AG09319 (cell line): ENCODE measurements at regions not wholly inside any gene's neighbourhood (a gene's known extent, or its start where the extent isn't known, plus 50 kb on each side); places are given as distances from the start of the nearest gene placed in this dataset.

Source experiments
- DNase-seq: peaks from one replicate; pipeline ENCODE4 v3.0.0-alpha.2; 2010; ENCODE audit warnings: low read depth; ENCODE audit errors: extremely low read depth
- TF ChIP-seq, protein P1 (sequence below): IDR thresholded peaks from 2 replicates; pipeline ENCODE4 v1.5.1; 2011; ENCODE audit warnings: low read depth, mild to moderate bottlenecking, inconsistent platforms, low read length, moderate library complexity

- no peak for DNase-seq
These were observed 69.8 kb upstream of the WAC start for GRCh38 chr10:28463141-28463540.

GRCh38 chr10:28463676-28464395, 69.1 kb upstream of the WAC start:
- DNase-seq = no peak
- TF ChIP-seq, protein P1, sequence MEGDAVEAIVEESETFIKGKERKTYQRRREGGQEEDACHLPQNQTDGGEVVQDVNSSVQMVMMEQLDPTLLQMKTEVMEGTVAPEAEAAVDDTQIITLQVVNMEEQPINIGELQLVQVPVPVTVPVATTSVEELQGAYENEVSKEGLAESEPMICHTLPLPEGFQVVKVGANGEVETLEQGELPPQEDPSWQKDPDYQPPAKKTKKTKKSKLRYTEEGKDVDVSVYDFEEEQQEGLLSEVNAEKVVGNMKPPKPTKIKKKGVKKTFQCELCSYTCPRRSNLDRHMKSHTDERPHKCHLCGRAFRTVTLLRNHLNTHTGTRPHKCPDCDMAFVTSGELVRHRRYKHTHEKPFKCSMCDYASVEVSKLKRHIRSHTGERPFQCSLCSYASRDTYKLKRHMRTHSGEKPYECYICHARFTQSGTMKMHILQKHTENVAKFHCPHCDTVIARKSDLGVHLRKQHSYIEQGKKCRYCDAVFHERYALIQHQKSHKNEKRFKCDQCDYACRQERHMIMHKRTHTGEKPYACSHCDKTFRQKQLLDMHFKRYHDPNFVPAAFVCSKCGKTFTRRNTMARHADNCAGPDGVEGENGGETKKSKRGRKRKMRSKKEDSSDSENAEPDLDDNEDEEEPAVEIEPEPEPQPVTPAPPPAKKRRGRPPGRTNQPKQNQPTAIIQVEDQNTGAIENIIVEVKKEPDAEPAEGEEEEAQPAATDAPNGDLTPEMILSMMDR = no peak

More at GRCh38 chr10:28463141-28463540, 69.8 kb upstream of the WAC start:
- TF ChIP-seq, protein P1 = no peak

DNA sequence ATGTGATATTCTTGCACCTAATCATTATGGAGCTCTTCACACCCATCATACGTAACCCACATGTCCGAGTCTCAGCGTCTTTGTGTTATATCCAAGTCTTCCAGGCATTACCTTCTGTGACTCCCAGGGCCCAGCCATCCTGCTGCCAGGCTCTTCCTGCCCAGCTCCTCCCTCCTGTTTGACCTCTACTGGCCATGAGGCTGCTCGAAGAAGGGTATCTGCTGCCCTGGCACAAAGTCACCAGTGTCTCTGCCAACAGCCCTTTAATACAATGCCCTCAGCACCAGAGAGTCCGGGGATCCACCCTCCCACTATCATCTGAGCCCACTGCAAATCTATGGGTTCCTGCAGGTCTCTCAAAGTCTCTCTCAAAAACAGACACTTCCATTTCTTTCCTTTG, 65.3 kb upstream of the WAC start:
- no peak for DNase-seq
- TF ChIP-seq, protein P1 = no peak

GRCh38 chr10:28468707-28469483, 64.0 kb upstream of the WAC start:
- TF ChIP-seq, protein P1 = no peak
- no peak for DNase-seq

DNA sequence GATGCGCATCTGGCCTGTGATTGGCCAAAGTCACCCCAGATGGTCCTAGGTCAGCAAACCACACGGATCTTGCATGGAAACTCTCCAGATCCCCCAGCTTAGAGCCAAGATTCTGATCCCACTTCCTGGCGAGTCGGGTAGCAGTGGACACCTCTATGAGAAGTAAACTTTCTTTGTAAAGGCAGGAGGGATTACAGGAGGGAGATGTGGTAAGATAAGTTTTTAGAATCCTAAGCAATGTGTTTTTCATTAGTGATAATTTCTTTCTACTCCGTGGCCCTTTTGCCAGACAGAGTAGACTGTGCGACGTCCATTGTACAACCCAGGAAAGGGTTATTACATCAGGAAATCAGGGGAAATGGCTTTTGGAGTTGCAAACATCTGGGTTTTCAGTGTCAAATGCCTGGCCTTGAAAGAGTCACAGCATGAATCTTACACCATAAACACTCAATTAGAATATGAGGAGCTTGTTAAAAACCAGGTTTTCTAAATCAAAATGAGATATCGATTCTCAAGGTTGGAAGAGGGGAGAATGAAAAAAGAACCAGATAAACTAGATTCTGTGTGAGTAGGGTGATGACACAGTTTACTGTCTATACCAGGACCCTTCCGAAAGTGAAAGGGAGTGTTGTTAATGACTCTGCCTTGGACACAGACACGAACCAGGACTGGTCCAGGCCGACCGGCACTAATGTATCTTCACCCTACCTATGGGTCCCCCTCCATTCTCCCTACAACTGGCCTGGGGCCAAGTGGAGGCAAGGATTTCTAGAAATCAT, 61.9 kb upstream of the WAC start:
- peak; percentile 16 for DNase-seq
- TF ChIP-seq, protein P1 = no peak

DNA sequence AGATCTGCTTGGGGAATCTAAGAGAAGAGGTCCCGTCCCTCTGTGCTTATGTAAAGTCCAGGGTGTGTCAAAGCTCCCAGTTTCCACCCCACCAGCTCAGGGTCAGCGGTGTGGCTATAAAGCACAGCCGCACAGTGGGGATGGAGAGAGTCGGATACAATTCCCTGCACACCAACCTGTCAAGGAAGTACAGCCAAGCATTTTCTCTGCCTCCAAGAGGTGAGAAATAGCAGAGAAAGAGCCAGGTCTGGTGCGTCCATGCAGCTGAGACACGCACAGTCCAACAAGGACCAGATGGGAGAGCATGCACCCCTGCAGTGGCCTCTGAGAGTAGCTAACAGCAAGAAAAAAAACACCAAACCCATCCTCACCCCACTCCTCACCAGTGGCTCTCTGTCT, 61.3 kb upstream of the WAC start:
- TF ChIP-seq, protein P1 = no peak
- DNase-seq = no peak
